Peyer's patch (tissue), 4 donors: ENCODE measurements at regions not wholly inside any gene's neighbourhood (a gene's known extent, or its start where the extent isn't known, plus 50 kb on each side); places are given as distances from the start of the nearest gene placed in this dataset.

Experiments
- POLR2A ChIP-seq, 2 donors: fragments of 450-650 bp; IDR thresholded peaks; one replicate each; pipeline ENCODE4 v1.5.1; 2017; ENCODE audit warnings: antibody characterized with exemption in 2 of 2, mild to moderate bottlenecking in 2 of 2, moderate library complexity in 2 of 2
- TF ChIP-seq, protein P1 (sequence below), 6 experiments: fragments of 450-650 bp in 4 of 6; fragments of 200-600 bp in 2 of 6; sonication (generic) in 1 of 6; IDR thresholded peaks; one replicate each; pipeline ENCODE4 v1.5.1; 2017 to 2019; ENCODE audit warnings: antibody characterized with exemption in 6 of 6, mild to moderate bottlenecking in 3 of 6, moderate library complexity in 1 of 6

DNA sequence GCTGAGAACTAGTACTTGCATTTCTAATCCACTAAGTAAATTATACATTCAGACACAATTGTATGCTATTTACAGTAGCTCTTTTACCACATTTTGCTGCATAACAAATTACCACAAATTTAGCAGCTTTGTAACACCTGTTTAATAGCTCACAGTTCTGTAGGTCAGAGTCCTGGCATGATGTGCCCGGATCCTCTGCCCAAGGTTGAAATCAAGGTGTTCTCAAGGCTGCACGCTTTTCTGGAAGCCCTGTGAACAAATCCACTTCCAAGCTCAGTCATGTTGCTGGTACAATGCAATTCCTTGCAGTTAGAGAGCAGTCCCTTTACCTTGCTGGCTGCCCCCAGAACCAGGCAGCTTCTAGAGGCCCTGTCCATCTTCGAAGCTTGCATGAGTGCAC, 716.0 kb downstream of the HACE1 start:
- no peak for TF ChIP-seq POLR2A (IDR thresholded peaks at IDR 0.05)
- TF ChIP-seq, protein P1, sequence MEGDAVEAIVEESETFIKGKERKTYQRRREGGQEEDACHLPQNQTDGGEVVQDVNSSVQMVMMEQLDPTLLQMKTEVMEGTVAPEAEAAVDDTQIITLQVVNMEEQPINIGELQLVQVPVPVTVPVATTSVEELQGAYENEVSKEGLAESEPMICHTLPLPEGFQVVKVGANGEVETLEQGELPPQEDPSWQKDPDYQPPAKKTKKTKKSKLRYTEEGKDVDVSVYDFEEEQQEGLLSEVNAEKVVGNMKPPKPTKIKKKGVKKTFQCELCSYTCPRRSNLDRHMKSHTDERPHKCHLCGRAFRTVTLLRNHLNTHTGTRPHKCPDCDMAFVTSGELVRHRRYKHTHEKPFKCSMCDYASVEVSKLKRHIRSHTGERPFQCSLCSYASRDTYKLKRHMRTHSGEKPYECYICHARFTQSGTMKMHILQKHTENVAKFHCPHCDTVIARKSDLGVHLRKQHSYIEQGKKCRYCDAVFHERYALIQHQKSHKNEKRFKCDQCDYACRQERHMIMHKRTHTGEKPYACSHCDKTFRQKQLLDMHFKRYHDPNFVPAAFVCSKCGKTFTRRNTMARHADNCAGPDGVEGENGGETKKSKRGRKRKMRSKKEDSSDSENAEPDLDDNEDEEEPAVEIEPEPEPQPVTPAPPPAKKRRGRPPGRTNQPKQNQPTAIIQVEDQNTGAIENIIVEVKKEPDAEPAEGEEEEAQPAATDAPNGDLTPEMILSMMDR (IDR thresholded peaks at IDR 0.05): no peak
